Suppressor macrophage (primary cell): ENCODE measurements at regions not wholly inside any gene's neighbourhood (a gene's known extent, or its start where the extent isn't known, plus 50 kb on each side); places are given as distances from the start of the nearest gene placed in this dataset.

Experiments used
- DNase-seq, 4 experiments: peaks; one replicate each; pipeline ENCODE4 v3.0.0-alpha.2; 2020 to 2022

- no peak for DNase-seq
Observed at GRCh38 chr1:194293851-194294405, 1107.5 kb upstream of the B3GALT2 start.

- no peak for DNase-seq
Observed at GRCh38 chr1:194292966-194293365, 1106.6 kb upstream of the B3GALT2 start.

GRCh38 chr1:194289569-194290266 is 1103.3 kb upstream of the B3GALT2 start:
- DNase-seq = no peak

GRCh38 chr1:194288238-194288637 is 1101.8 kb upstream of the B3GALT2 start:
- DNase-seq = no peak

- DNase-seq = no peak
Observed at GRCh38 chr1:194281376-194281775, 1095.0 kb upstream of the B3GALT2 start.

GRCh38 chr1:194280463-194280862 is 1094.0 kb upstream of the B3GALT2 start:
- DNase-seq = no peak

- DNase-seq = no peak
Observed at GRCh38 chr1:194279975-194280374, 1093.6 kb upstream of the B3GALT2 start.

- no peak for DNase-seq
Observed at GRCh38 chr1:194277927-194278326, 1091.5 kb upstream of the B3GALT2 start.

GRCh38 chr1:194273660-194274059 is 1087.2 kb upstream of the B3GALT2 start:
- DNase-seq = no peak

GRCh38 chr1:194268839-194269238 is 1082.4 kb upstream of the B3GALT2 start:
- DNase-seq = no peak

GRCh38 chr1:194267021-194267420 is 1080.6 kb upstream of the B3GALT2 start:
- DNase-seq = no peak

- DNase-seq = no peak
Observed at GRCh38 chr1:194256010-194256409, 1069.6 kb upstream of the B3GALT2 start.

- no peak for DNase-seq
Observed at GRCh38 chr1:194252199-194252598, 1065.8 kb upstream of the B3GALT2 start.

- no peak for DNase-seq
Observed at GRCh38 chr1:194241215-194241614, 1054.8 kb upstream of the B3GALT2 start.

GRCh38 chr1:194233069-194233468 is 1046.7 kb upstream of the B3GALT2 start:
- DNase-seq = no peak

GRCh38 chr1:194230351-194231144 is 1044.1 kb upstream of the B3GALT2 start:
- no peak for DNase-seq

- no peak for DNase-seq
Observed at GRCh38 chr1:194228427-194228826, 1042.0 kb upstream of the B3GALT2 start.

GRCh38 chr1:194227161-194227560 is 1040.7 kb upstream of the B3GALT2 start:
- no peak for DNase-seq

GRCh38 chr1:194225821-194226220 is 1039.4 kb upstream of the B3GALT2 start:
- peak; percentile 44 to 78 (median 62) for DNase-seq

- DNase-seq = peak; percentile 9 to 74 (median 40)
Observed at GRCh38 chr1:194223596-194223995, 1037.2 kb upstream of the B3GALT2 start.

GRCh38 chr1:194215448-194215847 is 1029.0 kb upstream of the B3GALT2 start:
- DNase-seq = no peak

GRCh38 chr1:194214735-194215134 is 1028.3 kb upstream of the B3GALT2 start:
- DNase-seq = no peak

- no peak for DNase-seq
Observed at GRCh38 chr1:194209920-194210319, 1023.5 kb upstream of the B3GALT2 start.

GRCh38 chr1:194208674-194209073 is 1022.3 kb upstream of the B3GALT2 start:
- no peak for DNase-seq
